H9 (cell line): ENCODE measurements at regions not wholly inside any gene's neighbourhood (a gene's known extent, or its start where the extent isn't known, plus 50 kb on each side); places are given as distances from the start of the nearest gene placed in this dataset.

Experiments
- DNase-seq: peaks from one replicate; pipeline ENCODE4 v3.0.0-alpha.2; 2017
- H2AFZ ChIP-seq: one replicate; pipeline ENCODE4 v1.6.1; 2013; ENCODE audit warnings: mild to moderate bottlenecking, low read length, control low read depth, moderate library complexity
- H2AK5ac ChIP-seq: 2 replicates; pipeline ENCODE4 v1.6.1; 2013; ENCODE audit warnings: low read length, control low read depth, mixed read lengths; ENCODE audit not compliant: insufficient read length
- H2BK120ac ChIP-seq: one replicate; pipeline ENCODE4 v1.6.1; 2013; ENCODE audit warnings: low read depth, mild to moderate bottlenecking, low read length, control low read depth, inconsistent platforms; ENCODE audit not compliant: poor library complexity, severe bottlenecking
- H2BK12ac ChIP-seq: 2 replicates; pipeline ENCODE4 v1.6.1; 2013; ENCODE audit warnings: low read length, control low read depth, mixed read lengths, low read depth; ENCODE audit not compliant: insufficient read length
- H2BK15ac ChIP-seq: 2 replicates; pipeline ENCODE4 v1.6.1; 2013; ENCODE audit warnings: low read depth, low read length, control low read depth
- H2BK20ac ChIP-seq: one replicate; pipeline ENCODE4 v1.6.1; 2013; ENCODE audit warnings: low read depth, mild to moderate bottlenecking, low read length, control low read depth, inconsistent platforms; ENCODE audit not compliant: poor library complexity, severe bottlenecking
- H2BK5ac ChIP-seq: 2 replicates; pipeline ENCODE4 v1.6.1; 2013; ENCODE audit warnings: low read length, control low read depth, mixed read lengths; ENCODE audit not compliant: insufficient read length
- H3K14ac ChIP-seq: 2 replicates; pipeline ENCODE4 v1.6.1; 2013; ENCODE audit warnings: low read length, control low read depth; ENCODE audit not compliant: insufficient read depth
- H3K18ac ChIP-seq: 2 replicates; pipeline ENCODE4 v1.6.1; 2013; ENCODE audit warnings: low read depth, mild to moderate bottlenecking, mixed read lengths, low read length, control low read depth; ENCODE audit not compliant: insufficient read length
- H3K23ac ChIP-seq: 2 replicates; pipeline ENCODE4 v1.6.1; 2013; ENCODE audit warnings: low read length, control low read depth, mixed read lengths, low read depth; ENCODE audit not compliant: insufficient read length
- H3K23me2 ChIP-seq: 2 replicates; pipeline ENCODE4 v1.6.1; 2013; ENCODE audit warnings: low read depth, mild to moderate bottlenecking, mixed read lengths, low read length, control low read depth; ENCODE audit not compliant: insufficient read length, poor library complexity, severe bottlenecking
- H3K27ac ChIP-seq: 2 replicates; pipeline ENCODE4 v1.5.1; 2013; ENCODE audit warnings: low read length, control low read depth, mixed read lengths, low read depth; ENCODE audit not compliant: insufficient read length
- H3K27me3 ChIP-seq: 2 replicates; pipeline ENCODE4 v1.6.1; 2013; ENCODE audit warnings: low read length, control low read depth, inconsistent platforms; ENCODE audit not compliant: insufficient read depth
- H3K4ac ChIP-seq: 2 replicates; pipeline ENCODE4 v1.6.1; 2013; ENCODE audit warnings: low read depth, mild to moderate bottlenecking, control low read depth, inconsistent platforms, low read length, moderate library complexity
- H3K4me1 ChIP-seq: 2 replicates; pipeline ENCODE4 v1.6.1; 2013; ENCODE audit warnings: low read length, control low read depth, inconsistent platforms; ENCODE audit not compliant: insufficient read depth
- H3K4me2 ChIP-seq: 2 replicates; pipeline ENCODE4 v1.6.1; 2013; ENCODE audit warnings: low read length, control low read depth, mixed read lengths; ENCODE audit not compliant: insufficient read length, insufficient read depth
- H3K56ac ChIP-seq: 2 replicates; pipeline ENCODE4 v1.6.1; 2013; ENCODE audit warnings: low read depth, mild to moderate bottlenecking, mixed read lengths, low read length, control low read depth; ENCODE audit not compliant: insufficient read length
- H3K79me1 ChIP-seq: 2 replicates; pipeline ENCODE4 v1.6.1; 2013; ENCODE audit warnings: low read depth, mild to moderate bottlenecking, moderate library complexity, low read length, control low read depth, inconsistent platforms; ENCODE audit not compliant: insufficient read depth, poor library complexity, severe bottlenecking
- H3K79me2 ChIP-seq: 2 replicates; pipeline ENCODE4 v1.6.1; 2013; ENCODE audit warnings: low read length, control low read depth, inconsistent platforms; ENCODE audit not compliant: insufficient read depth
- H3K9ac ChIP-seq: 2 replicates; pipeline ENCODE4 v1.6.1; 2013; ENCODE audit warnings: low read length, control low read depth, mixed read lengths; ENCODE audit not compliant: insufficient read length; ENCODE audit errors: extremely low read depth
- H3K9me3 ChIP-seq: one replicate; pipeline ENCODE4 v1.6.1; 2013; ENCODE audit warnings: low read depth, low read length, inconsistent platforms; ENCODE audit not compliant: control insufficient read depth
- H3T11ph ChIP-seq: one replicate; pipeline ENCODE4 v1.6.1; 2013; ENCODE audit warnings: mild to moderate bottlenecking, low read length, control low read depth, inconsistent platforms
- H4K20me1 ChIP-seq: one replicate; pipeline ENCODE4 v1.6.1; 2013; ENCODE audit not compliant: control insufficient read depth, insufficient read length, insufficient read depth
- H4K5ac ChIP-seq: 2 replicates; pipeline ENCODE4 v1.6.1; 2013; ENCODE audit warnings: low read depth, mild to moderate bottlenecking, mixed read lengths, low read length, control low read depth; ENCODE audit not compliant: insufficient read length
- H4K8ac ChIP-seq: replicated peaks from 2 replicates; pipeline ENCODE4 v1.6.1; 2013; ENCODE audit warnings: low read length, control low read depth, mixed read lengths, low read depth; ENCODE audit not compliant: insufficient read length
- H4K91ac ChIP-seq: 2 replicates; pipeline ENCODE4 v1.6.1; 2013; ENCODE audit warnings: low read depth, mild to moderate bottlenecking, moderate library complexity, mixed read lengths, low read length, control low read depth; ENCODE audit not compliant: insufficient read length
- H3K27ac Mint-ChIP-seq, 3 experiments: 2 replicates in 2 of 3; 3 replicates in 1 of 3; pipeline ENCODE4 v1.8.0; 2020 to 2021; ENCODE audit warnings: mixed read lengths in 3 of 3, mild to moderate bottlenecking in 1 of 3, moderate library complexity in 1 of 3
- H3K27me3 Mint-ChIP-seq: 2 replicates; pipeline ENCODE4 v1.8.0; 2021; ENCODE audit warnings: low read depth, mild to moderate bottlenecking, moderate library complexity, mixed read lengths
- H3K36me3 Mint-ChIP-seq, 3 experiments: 2 replicates in 2 of 3; 3 replicates in 1 of 3; pipeline ENCODE4 v1.8.0; 2020 to 2021; ENCODE audit warnings: low read depth in 3 of 3, mixed read lengths in 3 of 3; ENCODE audit not compliant: insufficient read depth in 1 of 3
- H3K4me1 Mint-ChIP-seq, 2 experiments: 2 replicates each; pipeline ENCODE4 v1.8.0; 2020; ENCODE audit warnings: mixed read lengths in 2 of 2
- H3K4me3 Mint-ChIP-seq, 2 experiments: 2 replicates in 1 of 2; 3 replicates in 1 of 2; pipeline ENCODE4 v1.8.0; 2020 to 2021; ENCODE audit warnings: mild to moderate bottlenecking in 2 of 2, mixed read lengths in 2 of 2, moderate library complexity in 1 of 2
- H3K9me3 Mint-ChIP-seq, 2 experiments: 2 replicates in 1 of 2; 3 replicates in 1 of 2; pipeline ENCODE4 v1.8.0; 2020; ENCODE audit warnings: mild to moderate bottlenecking in 2 of 2, mixed read lengths in 2 of 2, moderate library complexity in 1 of 2
- WGBS: extraction: QIAGEN DNeasy Blood & Tissue Kit; methylation state at CpG from one replicate; pipeline ENCODE4 v1.1.7; 2013; ENCODE audit warnings: missing lambda C conversion rate, low lambda C conversion rate, mixed read lengths; ENCODE audit not compliant: insufficient read length; ENCODE audit errors: extremely low coverage; 5-methylcytosine and 5-hydroxymethylcytosine counted together
- TF ChIP-seq, protein P1 (sequence below): fragments of 200-600 bp; sonication (generic); conservative IDR thresholded peaks from 3 replicates; pipeline ENCODE4 v1.8.0; 2021; ENCODE audit warnings: antibody characterized with exemption, mild to moderate bottlenecking

DNA sequence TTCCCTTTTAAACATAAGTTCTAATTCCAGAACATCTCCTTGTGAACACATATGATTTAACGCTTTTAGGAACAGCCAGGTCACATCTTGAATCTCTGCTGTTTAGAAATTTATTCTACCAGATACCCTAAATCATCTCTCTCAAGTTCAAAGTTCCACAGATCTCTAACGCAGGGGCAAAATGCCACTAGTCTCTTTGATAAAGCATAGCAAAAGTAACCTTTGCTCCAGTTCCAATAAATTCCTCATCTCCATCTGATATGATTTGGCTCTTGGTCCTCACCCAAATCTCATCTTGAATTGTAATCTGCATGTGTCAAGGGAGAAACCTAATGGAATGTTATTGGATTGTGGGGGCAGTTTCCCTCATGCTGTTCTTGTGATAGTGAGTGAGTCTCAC is 96.3 kb upstream of the PLEKHA5 start:
- H2AK5ac ChIP-seq, result no peak overlapping the region
- no peaks in the 10 kb centered on the region for H3K4me1 ChIP-seq
- no peak overlapping the region for H3K23ac ChIP-seq
- no peak overlapping the region for H3K9ac ChIP-seq
- H2BK5ac ChIP-seq, result no peak overlapping the region
- WGBS, result no CpG with 5 or more reads among the region's 2 CpGs
- H2BK12ac ChIP-seq, result no peak overlapping the region
- no peak overlapping the region for H3K14ac ChIP-seq
- peaks cover 31 to 35% of the 10 kb centered on the region in 2 experiments for H3K9me3 Mint-ChIP-seq
- H3K9me3 ChIP-seq, result peaks cover 16% of the 10 kb centered on the region
- H3K4me1 Mint-ChIP-seq, result peaks cover 5 to 10% of the 10 kb centered on the region in 2 experiments; a peak in 3 of 4 replicates
- no peaks in the 10 kb centered on the region for H3K79me1 ChIP-seq
- H3K36me3 Mint-ChIP-seq, result peaks cover 26 to 40% (median 32%) of the 10 kb centered on the region in 3 experiments
- no peaks in the 10 kb centered on the region for H4K20me1 ChIP-seq
- TF ChIP-seq, protein P1, sequence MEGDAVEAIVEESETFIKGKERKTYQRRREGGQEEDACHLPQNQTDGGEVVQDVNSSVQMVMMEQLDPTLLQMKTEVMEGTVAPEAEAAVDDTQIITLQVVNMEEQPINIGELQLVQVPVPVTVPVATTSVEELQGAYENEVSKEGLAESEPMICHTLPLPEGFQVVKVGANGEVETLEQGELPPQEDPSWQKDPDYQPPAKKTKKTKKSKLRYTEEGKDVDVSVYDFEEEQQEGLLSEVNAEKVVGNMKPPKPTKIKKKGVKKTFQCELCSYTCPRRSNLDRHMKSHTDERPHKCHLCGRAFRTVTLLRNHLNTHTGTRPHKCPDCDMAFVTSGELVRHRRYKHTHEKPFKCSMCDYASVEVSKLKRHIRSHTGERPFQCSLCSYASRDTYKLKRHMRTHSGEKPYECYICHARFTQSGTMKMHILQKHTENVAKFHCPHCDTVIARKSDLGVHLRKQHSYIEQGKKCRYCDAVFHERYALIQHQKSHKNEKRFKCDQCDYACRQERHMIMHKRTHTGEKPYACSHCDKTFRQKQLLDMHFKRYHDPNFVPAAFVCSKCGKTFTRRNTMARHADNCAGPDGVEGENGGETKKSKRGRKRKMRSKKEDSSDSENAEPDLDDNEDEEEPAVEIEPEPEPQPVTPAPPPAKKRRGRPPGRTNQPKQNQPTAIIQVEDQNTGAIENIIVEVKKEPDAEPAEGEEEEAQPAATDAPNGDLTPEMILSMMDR, result no peak
- H3K79me2 ChIP-seq, result no peaks in the 10 kb centered on the region
- no peak overlapping the region for H3K18ac ChIP-seq
- no peaks in the 10 kb centered on the region for H3K27me3 ChIP-seq
- DNase-seq, result no peak
- H4K5ac ChIP-seq, result no peak overlapping the region
- no peak overlapping the region for H3K27ac ChIP-seq
- no peak overlapping the region for H3T11ph ChIP-seq
- no peak overlapping the region for H3K27ac Mint-ChIP-seq
- no peak overlapping the region for H4K91ac ChIP-seq
- H2BK15ac ChIP-seq, result no peak overlapping the region
- H3K56ac ChIP-seq, result no peak overlapping the region
- no peak overlapping the region for H2BK120ac ChIP-seq
- H3K23me2 ChIP-seq, result no peaks in the 10 kb centered on the region
- H3K4me3 Mint-ChIP-seq, result no peak overlapping the region
- H3K4ac ChIP-seq, result no peak overlapping the region
- H2AFZ ChIP-seq, result no peak overlapping the region
- no peak overlapping the region for H3K4me2 ChIP-seq
- no peak overlapping the region for H2BK20ac ChIP-seq
- H3K27me3 Mint-ChIP-seq, result peaks cover 2% of the 10 kb centered on the region; the same call in 1 of the 2 replicates
- no peak overlapping the region for H4K8ac ChIP-seq
